ENCODE measurements at regions not wholly inside any gene's neighbourhood (a gene's known extent, or its start where the extent isn't known, plus 50 kb on each side); places are given as distances from the start of the nearest gene placed in this dataset.
"Not testable (repeated sequence)": the region's sequence is repeated elsewhere in the genome, so short reads cannot be mapped to it uniquely, and the experiment has no call there.

GRCh38 chr3:13231781-13232666 lies 158.8 kb upstream of the IQSEC1 start:
- peaks cover 0 to 2% (median 0%) of the 10 kb centered on the region in 4 donors for H3K9me3 ChIP-seq (ENCODE audit: control insufficient read depth in 4 of 4, insufficient read depth in 3 of 4, low read length in 3 of 4)
- H3K4me3 ChIP-seq = no peak overlapping the region
- H3K36me3 ChIP-seq (ENCODE audit: control insufficient read depth in 4 of 4, insufficient read depth in 4 of 4, low read length in 4 of 4) = no peaks in the 10 kb centered on the region
- TF ChIP-seq CTCF (IDR thresholded peaks at IDR 0.05; ENCODE audit: control extremely low read depth, extremely low read depth) = no peak
- WGBS, 2 donors = 71 to 80% methylated on average over 22 of the region's 22 CpGs
- ATAC-seq (ENCODE audit: insufficient read depth, low FRiP score) (no peak), DNase-seq (peak in 1 of 3 donors; percentile 10)
- H3K27ac ChIP-seq (ENCODE audit: low read depth in 1 of 2, low read length in 1 of 2) = no peak overlapping the region
- peaks cover 0 to 20% (median 15%) of the 10 kb centered on the region in 3 donors for H3K27me3 ChIP-seq (ENCODE audit: control insufficient read depth in 3 of 3, insufficient read depth in 3 of 3, low read length in 2 of 3)
- H3K4me1 ChIP-seq (ENCODE audit: control insufficient read depth in 5 of 5, insufficient read depth in 5 of 5, low read length in 5 of 5) = peaks cover 0 to 9% (median 4%) of the 10 kb centered on the region in 5 donors
- H3K9ac ChIP-seq (ENCODE audit: insufficient read depth in 1 of 2, low read length in 2 of 2) = no peak overlapping the region

- Histone ChIP-seq H3K36me3 (ENCODE audit: control insufficient read depth in 4 of 4, insufficient read depth in 4 of 4, low read length in 4 of 4) (no peaks in the 10 kb centered on the region), H3K27ac (ENCODE audit: low read depth in 1 of 2, low read length in 1 of 2) (no peak overlapping the region), H3K27me3 (ENCODE audit: control insufficient read depth in 3 of 3, insufficient read depth in 3 of 3, low read length in 2 of 3) (peaks cover 0 to 13% (median 11%) of the 10 kb centered on the region in 3 donors), H3K9ac (ENCODE audit: insufficient read depth in 1 of 2, low read length in 2 of 2) (no peak overlapping the region), H3K9me3 (ENCODE audit: control insufficient read depth in 4 of 4, insufficient read depth in 3 of 4, low read length in 3 of 4) (peaks cover 0 to 2% (median 0%) of the 10 kb centered on the region in 4 donors), H3K4me1 (ENCODE audit: control insufficient read depth in 5 of 5, insufficient read depth in 5 of 5, low read length in 5 of 5) (peaks cover 0 to 5% (median 0%) of the 10 kb centered on the region in 5 donors), H3K4me3 (no peak overlapping the region)
- DNase-seq (no peak), ATAC-seq (ENCODE audit: insufficient read depth, low FRiP score) (no peak)
- 54 to 69% methylated on average over 8 of the region's 8 CpGs for WGBS, 2 donors
- no peak for TF ChIP-seq CTCF (IDR thresholded peaks at IDR 0.05; ENCODE audit: control extremely low read depth, extremely low read depth)
These were observed 156.2 kb upstream of the IQSEC1 start for GRCh38 chr3:13229273-13229949.

GRCh38 chr3:13228584-13228983 lies 155.4 kb upstream of the IQSEC1 start:
- Histone ChIP-seq H3K9ac (ENCODE audit: insufficient read depth in 1 of 2, low read length in 2 of 2) (no peak overlapping the region), H3K36me3 (ENCODE audit: control insufficient read depth in 4 of 4, insufficient read depth in 4 of 4, low read length in 4 of 4) (no peaks in the 10 kb centered on the region), H3K9me3 (ENCODE audit: control insufficient read depth in 4 of 4, insufficient read depth in 3 of 4, low read length in 3 of 4) (no peaks in the 10 kb centered on the region), H3K27ac (ENCODE audit: low read depth in 1 of 2, low read length in 1 of 2) (no peak overlapping the region), H3K4me1 (ENCODE audit: control insufficient read depth in 5 of 5, insufficient read depth in 5 of 5, low read length in 5 of 5) (peaks cover 0 to under 1% (median 0%) of the 10 kb centered on the region in 5 donors), H3K4me3 (no peak overlapping the region), H3K27me3 (ENCODE audit: control insufficient read depth in 3 of 3, insufficient read depth in 3 of 3, low read length in 2 of 3) (peaks cover 0 to 13% (median 11%) of the 10 kb centered on the region in 3 donors)
- 91% methylated on average over 3 of the region's 3 CpGs for WGBS, 2 donors
- DNase-seq (no peak), ATAC-seq (ENCODE audit: insufficient read depth, low FRiP score) (no peak)
- no peak for TF ChIP-seq CTCF (IDR thresholded peaks at IDR 0.05; ENCODE audit: control extremely low read depth, extremely low read depth)

- ATAC-seq (ENCODE audit: insufficient read depth, low FRiP score); H3K27ac ChIP-seq (ENCODE audit: low read depth in 1 of 2, low read length in 1 of 2); H3K9ac ChIP-seq (ENCODE audit: insufficient read depth in 1 of 2, low read length in 2 of 2); H3K4me3 ChIP-seq; H3K4me1 ChIP-seq (ENCODE audit: control insufficient read depth in 5 of 5, insufficient read depth in 5 of 5, low read length in 5 of 5); H3K36me3 ChIP-seq (ENCODE audit: control insufficient read depth in 4 of 4, insufficient read depth in 4 of 4, low read length in 4 of 4); H3K9me3 ChIP-seq (ENCODE audit: control insufficient read depth in 4 of 4, insufficient read depth in 3 of 4, low read length in 3 of 4); DNase-seq: not testable (repeated sequence)
- peaks cover 0 to 13% (median 11%) of the 10 kb centered on the region in 3 donors for H3K27me3 ChIP-seq (ENCODE audit: control insufficient read depth in 3 of 3, insufficient read depth in 3 of 3, low read length in 2 of 3)
- 65 to 68% methylated on average over 12 of the region's 12 CpGs for WGBS, 2 donors
These were observed 154.9 kb upstream of the IQSEC1 start for GRCh38 chr3:13228169-13228568.
